Neuron (in vitro differentiated cells): ENCODE measurements at regions not wholly inside any gene's neighbourhood (a gene's known extent, or its start where the extent isn't known, plus 50 kb on each side); places are given as distances from the start of the nearest gene placed in this dataset.
"Not testable (repeated sequence)": the region's sequence is repeated elsewhere in the genome, so short reads cannot be mapped to it uniquely, and the experiment has no call there.

Experiments used
- H2AFZ ChIP-seq: one replicate; pipeline ENCODE4 v1.6.1; 2013; ENCODE audit warnings: low read depth, mild to moderate bottlenecking, inconsistent platforms, low read length, moderate library complexity
- H3K27me3 ChIP-seq: one replicate; pipeline ENCODE4 v1.6.1; 2013; ENCODE audit warnings: low read length; ENCODE audit not compliant: insufficient read depth
- H3K36me3 ChIP-seq: one replicate; pipeline ENCODE4 v1.6.1; 2013; ENCODE audit warnings: low read length; ENCODE audit not compliant: insufficient read depth
- H3K4me1 ChIP-seq: one replicate; pipeline ENCODE4 v1.6.1; 2013; ENCODE audit warnings: low read length; ENCODE audit not compliant: insufficient read depth
- H3K4me3 ChIP-seq: 2 replicates; pipeline ENCODE4 v1.5.1; 2013; ENCODE audit warnings: mild to moderate bottlenecking, low read length, moderate library complexity
- H3K9me3 ChIP-seq: one replicate; pipeline ENCODE4 v1.6.1; 2013; ENCODE audit warnings: low read length

DNA sequence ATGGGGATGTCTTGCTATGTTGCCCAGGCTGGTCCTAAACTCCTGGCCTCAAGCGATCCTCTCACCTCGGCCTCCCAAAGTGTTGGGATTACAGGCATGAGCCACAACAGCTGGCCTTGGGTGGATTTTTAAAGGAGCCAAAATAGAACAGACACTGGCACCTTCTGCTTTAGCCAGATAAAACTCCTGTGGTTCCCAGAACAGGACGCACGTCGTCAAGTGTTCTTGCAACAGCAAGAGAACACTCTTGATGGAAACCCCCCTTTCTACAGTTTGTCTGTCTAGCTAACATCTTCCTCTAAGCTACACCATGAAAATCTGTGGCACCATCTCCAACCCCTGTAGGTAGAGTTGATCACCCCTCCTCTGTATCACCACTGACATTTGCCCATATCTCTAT lies 122.6 kb downstream of the NPIPB5 start:
- Histone ChIP-seq H3K9me3 (no peaks in the 10 kb centered on the region), H3K4me3 (no peak overlapping the region), H3K4me1 (no peaks in the 10 kb centered on the region), H3K27me3 (peaks cover 3% of the 10 kb centered on the region), H3K36me3 (no peaks in the 10 kb centered on the region), H2AFZ (no peak overlapping the region)

GRCh38 chr16:22633799-22634198 lies 123.1 kb downstream of the NPIPB5 start:
- Histone ChIP-seq H3K27me3 (peaks cover 3% of the 10 kb centered on the region), H3K9me3 (no peaks in the 10 kb centered on the region), H2AFZ (no peak overlapping the region), H3K4me3 (no peak overlapping the region), H3K4me1 (no peaks in the 10 kb centered on the region), H3K36me3 (no peaks in the 10 kb centered on the region)

- H3K9me3 ChIP-seq: no peaks in the 10 kb centered on the region
- H3K36me3 ChIP-seq: no peaks in the 10 kb centered on the region
- H3K27me3 ChIP-seq: peaks cover 3% of the 10 kb centered on the region
- no peak overlapping the region for H3K4me3 ChIP-seq
- H3K4me1 ChIP-seq: no peaks in the 10 kb centered on the region
- no peak overlapping the region for H2AFZ ChIP-seq
These were observed 124.3 kb downstream of the NPIPB5 start for GRCh38 chr16:22634954-22635353.

- Histone ChIP-seq H3K4me3 (no peak overlapping the region), H3K36me3 (no peaks in the 10 kb centered on the region), H3K4me1 (no peaks in the 10 kb centered on the region), H2AFZ (no peak overlapping the region), H3K9me3 (no peaks in the 10 kb centered on the region), H3K27me3 (peaks cover 3% of the 10 kb centered on the region)
These were observed 124.7 kb downstream of the NPIPB5 start for GRCh38 chr16:22635357-22635761.

GRCh38 chr16:22635801-22636200 lies 125.1 kb downstream of the NPIPB5 start:
- no peaks in the 10 kb centered on the region for H3K36me3 ChIP-seq
- peaks cover 3% of the 10 kb centered on the region for H3K27me3 ChIP-seq
- H3K4me3 ChIP-seq: no peak overlapping the region
- no peaks in the 10 kb centered on the region for H3K4me1 ChIP-seq
- H2AFZ ChIP-seq: no peak overlapping the region
- H3K9me3 ChIP-seq: no peaks in the 10 kb centered on the region

GRCh38 chr16:22638393-22639206 lies 127.9 kb downstream of the NPIPB5 start:
- no peak overlapping the region for H3K4me3 ChIP-seq
- no peaks in the 10 kb centered on the region for H3K9me3 ChIP-seq
- H3K36me3 ChIP-seq: no peaks in the 10 kb centered on the region
- H2AFZ ChIP-seq: no peak overlapping the region
- peaks cover 13% of the 10 kb centered on the region for H3K27me3 ChIP-seq
- H3K4me1 ChIP-seq: no peaks in the 10 kb centered on the region

DNA sequence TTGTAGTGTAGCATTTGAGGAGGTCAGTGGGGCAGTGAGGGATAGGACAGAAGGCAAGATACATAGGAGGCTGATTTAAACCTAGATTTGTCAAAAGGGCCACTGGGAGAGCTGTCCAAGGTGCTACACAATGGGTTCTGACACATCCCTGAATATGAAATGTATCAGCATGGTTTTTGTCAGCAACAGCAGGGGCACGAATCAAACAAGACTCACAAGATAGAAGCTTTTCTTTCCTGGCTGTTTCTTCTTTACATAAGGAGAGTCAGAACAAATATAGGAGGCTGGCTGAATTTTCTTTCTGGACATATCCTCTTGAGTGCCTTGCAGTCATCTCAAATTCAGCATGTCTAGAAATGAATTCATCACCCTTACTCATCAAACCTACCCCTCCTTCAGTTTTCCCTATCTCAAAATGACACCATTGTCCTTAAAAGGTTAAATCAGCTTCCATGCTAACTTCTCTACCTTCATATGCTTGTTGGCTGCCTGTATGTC lies 130.5 kb downstream of the NPIPB5 start:
- Histone ChIP-seq H3K9me3 (no peaks in the 10 kb centered on the region), H3K4me1 (no peaks in the 10 kb centered on the region), H3K27me3 (peaks cover 13% of the 10 kb centered on the region), H3K36me3 (no peaks in the 10 kb centered on the region), H2AFZ (no peak overlapping the region), H3K4me3 (no peak overlapping the region)

GRCh38 chr16:22642416-22643088 lies 131.9 kb downstream of the NPIPB5 start:
- no peak overlapping the region for H3K4me3 ChIP-seq
- H3K36me3 ChIP-seq: no peaks in the 10 kb centered on the region
- H3K27me3 ChIP-seq: peaks cover 14% of the 10 kb centered on the region
- H3K9me3 ChIP-seq: no peaks in the 10 kb centered on the region
- no peaks in the 10 kb centered on the region for H3K4me1 ChIP-seq
- H2AFZ ChIP-seq: no peak overlapping the region

DNA sequence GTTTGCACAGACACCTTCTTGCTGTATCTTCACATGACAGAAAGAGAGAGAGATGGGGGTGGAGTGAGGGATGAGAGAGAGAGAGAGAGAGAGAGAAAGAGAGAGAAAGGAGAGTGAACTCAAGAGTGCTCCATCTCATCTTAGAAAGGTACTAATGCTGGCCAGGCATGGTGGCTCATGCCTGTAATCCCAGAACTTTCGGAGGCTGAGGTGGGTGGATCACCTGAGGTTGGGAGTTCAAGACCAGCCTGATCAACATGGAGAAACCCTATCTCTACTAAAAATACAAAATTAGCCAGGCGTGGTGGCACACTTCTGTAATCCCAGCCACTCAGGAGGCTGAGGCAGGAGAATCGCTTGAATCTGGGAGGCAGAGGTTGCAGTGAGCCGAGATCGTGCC lies 132.5 kb downstream of the NPIPB5 start:
- H3K9me3 ChIP-seq, H3K4me1 ChIP-seq, H2AFZ ChIP-seq: not testable (repeated sequence)

DNA sequence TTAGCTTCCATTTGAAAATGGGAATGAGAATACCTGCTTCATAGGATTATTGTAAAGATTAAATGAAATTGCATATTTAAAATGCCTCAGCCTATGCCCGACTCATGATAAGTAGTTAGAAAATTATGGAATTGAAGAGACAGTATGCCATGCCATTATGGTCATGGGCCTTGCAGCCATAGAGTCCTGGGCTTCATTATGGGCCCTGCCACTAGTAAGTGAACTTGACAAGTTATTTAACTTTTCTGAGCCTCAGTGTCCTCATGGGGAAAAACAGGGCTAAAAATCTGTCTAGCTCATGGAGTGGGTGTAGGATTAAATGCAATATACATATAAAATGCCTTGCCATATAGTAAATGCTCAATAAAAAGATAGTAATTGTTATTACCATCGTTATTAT lies 133.2 kb downstream of the NPIPB5 start:
- H3K4me1 ChIP-seq: no peaks in the 10 kb centered on the region
- no peak overlapping the region for H2AFZ ChIP-seq
- no peak overlapping the region for H3K4me3 ChIP-seq
- no peaks in the 10 kb centered on the region for H3K9me3 ChIP-seq
- peaks cover 20% of the 10 kb centered on the region for H3K27me3 ChIP-seq
- H3K36me3 ChIP-seq: no peaks in the 10 kb centered on the region

More for the DNA sequence above, 132.5 kb downstream of the NPIPB5 start:
- peaks cover 18% of the 10 kb centered on the region for H3K27me3 ChIP-seq
- H3K4me3 ChIP-seq, H3K36me3 ChIP-seq: not testable (repeated sequence)

DNA sequence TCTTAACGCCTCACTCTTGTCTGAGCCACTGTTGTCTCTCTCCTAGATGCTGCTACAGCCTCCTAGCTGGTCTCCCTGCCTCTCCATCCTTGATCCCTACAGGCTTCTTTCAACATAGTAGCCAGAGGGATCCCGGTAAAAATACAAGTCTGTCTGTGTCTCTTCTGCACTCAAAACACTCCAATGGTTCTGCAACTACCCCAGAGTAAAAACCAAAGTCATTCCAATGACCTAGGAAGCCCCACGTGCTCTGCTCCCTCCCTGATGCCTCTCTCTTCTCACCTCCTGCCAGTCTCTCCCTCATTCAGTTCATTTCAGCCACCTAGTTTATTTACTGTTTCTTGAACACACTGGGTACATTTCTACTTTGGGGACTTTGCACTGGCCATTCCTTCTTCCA lies 135.2 kb downstream of the NPIPB5 start:
- H3K27me3 ChIP-seq: peaks cover 20% of the 10 kb centered on the region
- no peaks in the 10 kb centered on the region for H3K36me3 ChIP-seq
- H3K4me1 ChIP-seq: no peaks in the 10 kb centered on the region
- H3K9me3 ChIP-seq: no peaks in the 10 kb centered on the region
- H2AFZ ChIP-seq: no peak overlapping the region
- H3K4me3 ChIP-seq: no peak overlapping the region

DNA sequence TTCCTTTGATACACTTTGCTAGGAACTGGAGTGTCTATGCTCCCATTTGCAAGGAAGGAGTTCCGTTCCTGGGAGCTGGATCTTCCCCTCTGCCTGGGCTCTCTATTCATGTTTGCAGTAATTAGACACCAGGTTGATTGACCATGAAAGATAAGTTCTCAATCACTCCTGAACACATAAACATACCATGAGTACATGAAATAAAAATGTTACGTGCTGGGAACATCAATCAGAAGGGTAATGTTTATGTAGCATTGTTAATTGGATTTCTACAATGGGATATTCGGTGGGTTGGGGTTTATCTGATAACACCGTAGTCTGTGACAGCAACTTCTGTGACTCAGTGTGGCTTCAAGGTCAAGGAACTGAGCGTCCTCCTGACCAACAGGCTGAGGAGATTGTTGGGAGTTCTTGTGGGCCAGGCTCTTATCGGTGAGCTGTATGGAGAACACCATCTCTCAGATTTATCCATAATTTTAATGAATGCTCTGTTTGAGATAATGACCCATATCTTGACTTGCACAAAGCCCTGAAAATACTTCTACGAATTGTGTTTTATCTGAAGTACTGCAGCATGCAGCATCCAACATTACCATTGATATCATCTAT lies 136.4 kb downstream of the NPIPB5 start:
- Histone ChIP-seq H3K36me3 (no peaks in the 10 kb centered on the region), H3K9me3 (no peaks in the 10 kb centered on the region), H3K27me3 (peaks cover 20% of the 10 kb centered on the region), H2AFZ (no peak overlapping the region), H3K4me1 (no peaks in the 10 kb centered on the region), H3K4me3 (no peak overlapping the region)

DNA sequence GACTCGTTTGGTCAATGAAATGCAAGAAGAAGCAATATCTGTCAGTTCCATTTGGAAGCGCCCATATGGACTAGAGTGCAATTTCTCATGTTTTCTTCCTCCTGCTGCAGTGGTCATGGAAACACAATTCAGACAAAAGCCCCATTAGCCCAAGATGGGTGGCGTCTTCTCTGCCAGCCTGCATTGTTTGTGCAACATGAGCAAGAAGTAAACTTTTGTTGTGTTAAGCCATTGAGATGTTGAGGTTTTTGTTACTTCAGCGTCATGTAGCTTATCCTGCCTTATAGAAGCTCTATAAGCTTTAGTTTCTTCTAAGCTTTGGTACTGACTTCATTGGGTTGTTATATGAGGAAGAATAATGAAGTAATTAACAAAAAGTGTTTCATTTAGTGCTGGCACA lies 137.4 kb downstream of the NPIPB5 start:
- no peaks in the 10 kb centered on the region for H3K36me3 ChIP-seq
- H3K27me3 ChIP-seq: peaks cover 11% of the 10 kb centered on the region
- no peaks in the 10 kb centered on the region for H3K4me1 ChIP-seq
- no peak overlapping the region for H3K4me3 ChIP-seq
- no peaks in the 10 kb centered on the region for H3K9me3 ChIP-seq
- H2AFZ ChIP-seq: no peak overlapping the region
